Liver (tissue), 8 donors: ENCODE measurements at regions not wholly inside any gene's neighbourhood (a gene's known extent, or its start where the extent isn't known, plus 50 kb on each side); places are given as distances from the start of the nearest gene placed in this dataset.

Experiments
- DNase-seq: peaks from one replicate; pipeline ENCODE4 v3.0.0-alpha.2; 2017; ENCODE audit warnings: low spot score
- H3K27ac ChIP-seq, 2 donors: one replicate each; pipeline ENCODE4 v1.7.0; 2013; ENCODE audit warnings: inconsistent platforms in 2 of 2, low read length in 2 of 2, control low read depth in 1 of 2, low read depth in 1 of 2, mild to moderate bottlenecking in 1 of 2
- H3K27me3 ChIP-seq, 4 donors: one replicate each; pipeline versions ENCODE4 v1.6.1 to v1.7.0; 2013; ENCODE audit warnings: low read length in 3 of 4, inconsistent platforms in 1 of 4, mild to moderate bottlenecking in 1 of 4, moderate library complexity in 1 of 4; ENCODE audit not compliant: control insufficient read depth in 4 of 4, insufficient read depth in 4 of 4
- H3K36me3 ChIP-seq, 4 donors: one replicate each; pipeline versions ENCODE4 v1.6.1 to v1.7.0; 2013; ENCODE audit warnings: low read length in 3 of 4, mild to moderate bottlenecking in 3 of 4, low read depth in 1 of 4, moderate library complexity in 1 of 4; ENCODE audit not compliant: control insufficient read depth in 4 of 4, insufficient read depth in 3 of 4
- H3K4me1 ChIP-seq, 4 donors: one replicate each; pipeline versions ENCODE4 v1.6.1 to v1.7.0; 2013; ENCODE audit warnings: low read length in 3 of 4, mild to moderate bottlenecking in 3 of 4, moderate library complexity in 1 of 4; ENCODE audit not compliant: control insufficient read depth in 4 of 4, insufficient read depth in 4 of 4
- H3K4me3 ChIP-seq, 3 donors: one replicate each; pipeline versions ENCODE4 v1.6.1 to v1.7.0; 2013; ENCODE audit warnings: low read length in 3 of 3, control low read depth in 1 of 3, low read depth in 1 of 3, mild to moderate bottlenecking in 1 of 3
- H3K9ac ChIP-seq, 2 donors: one replicate each; pipeline ENCODE4 v1.7.0; 2013; ENCODE audit warnings: low read length in 2 of 2, mild to moderate bottlenecking in 2 of 2, moderate library complexity in 2 of 2, control low read depth in 1 of 2, low read depth in 1 of 2
- H3K9me3 ChIP-seq, 4 donors: one replicate each; pipeline versions ENCODE4 v1.6.1 to v1.7.0; 2013; ENCODE audit warnings: low read length in 3 of 4; ENCODE audit not compliant: control insufficient read depth in 4 of 4
- EGR1 ChIP-seq, 2 donors: IDR thresholded peaks; 2 replicates each; pipeline ENCODE4 v1.6.1; 2016 to 2018; ENCODE audit warnings: antibody characterized with exemption in 2 of 2, low read depth in 2 of 2
- FOXA1 ChIP-seq: IDR thresholded peaks from 2 replicates; pipeline ENCODE4 v1.6.1; 2016; ENCODE audit warnings: antibody characterized with exemption
- FOXA2 ChIP-seq: IDR thresholded peaks from 2 replicates; pipeline ENCODE4 v1.6.1; 2016; ENCODE audit warnings: antibody characterized with exemption
- GABPA ChIP-seq, 2 donors: IDR thresholded peaks in 1 of 2; conservative IDR thresholded peaks in 1 of 2; 2 replicates each; pipeline ENCODE4 v1.6.1; 2016; ENCODE audit warnings: antibody characterized with exemption in 2 of 2, mild to moderate bottlenecking in 1 of 2, moderate library complexity in 1 of 2
- HNF4A ChIP-seq, 2 donors: conservative IDR thresholded peaks; 2 replicates each; pipeline ENCODE4 v1.6.1; 2016; ENCODE audit warnings: antibody characterized with exemption in 2 of 2, mild to moderate bottlenecking in 2 of 2
- HNF4G ChIP-seq: IDR thresholded peaks from 2 replicates; pipeline ENCODE4 v1.6.1; 2016; ENCODE audit warnings: antibody characterized with exemption
- JUND ChIP-seq, 2 donors: IDR thresholded peaks; 2 replicates each; pipeline ENCODE4 v1.6.1; 2016; ENCODE audit warnings: antibody characterized with exemption in 2 of 2
- NR2F2 ChIP-seq: IDR thresholded peaks from 2 replicates; pipeline ENCODE4 v1.6.1; 2016; ENCODE audit warnings: antibody characterized with exemption
- RAD21 ChIP-seq, 2 donors: IDR thresholded peaks; 2 replicates each; pipeline ENCODE4 v1.6.1; 2016; ENCODE audit warnings: antibody characterized with exemption in 2 of 2, mild to moderate bottlenecking in 2 of 2
- REST ChIP-seq: IDR thresholded peaks from 2 replicates; pipeline ENCODE4 v1.6.1; 2016; ENCODE audit warnings: antibody characterized with exemption, mild to moderate bottlenecking
- RXRA ChIP-seq, 2 donors: IDR thresholded peaks; 2 replicates each; pipeline ENCODE4 v1.6.1; 2017 to 2018; ENCODE audit warnings: antibody characterized with exemption in 2 of 2, mild to moderate bottlenecking in 1 of 2
- SP1 ChIP-seq: IDR thresholded peaks from 2 replicates; pipeline ENCODE4 v1.6.1; 2018; ENCODE audit warnings: antibody characterized with exemption, mild to moderate bottlenecking
- TAF1 ChIP-seq: conservative IDR thresholded peaks from 2 replicates; pipeline ENCODE4 v1.6.1; 2016; ENCODE audit warnings: antibody characterized with exemption, mild to moderate bottlenecking
- YY1 ChIP-seq: IDR thresholded peaks from 2 replicates; pipeline ENCODE4 v1.6.1; 2016; ENCODE audit warnings: antibody characterized with exemption, mild to moderate bottlenecking
- WGBS: extraction: QIAGEN DNeasy Blood & Tissue Kit; methylation state at CpG from one replicate; pipeline ENCODE4 v1.1.7; 2013; 5-methylcytosine and 5-hydroxymethylcytosine counted together
- TF ChIP-seq, protein P1 (sequence below): IDR thresholded peaks from 2 replicates; pipeline ENCODE4 v1.6.1; 2016; ENCODE audit warnings: antibody characterized with exemption
- TF ChIP-seq, protein P2 (sequence below): IDR thresholded peaks from 2 replicates; pipeline ENCODE4 v1.6.1; 2016; ENCODE audit warnings: antibody characterized with exemption
- TF ChIP-seq, protein P3 (sequence below): IDR thresholded peaks from 2 replicates; pipeline ENCODE4 v1.6.1; 2016; ENCODE audit warnings: antibody characterized with exemption
- TF ChIP-seq, protein P4 (sequence below): fragments of 150-350 bp; IDR thresholded peaks from 2 replicates; pipeline ENCODE4 v1.5.1; 2017; ENCODE audit warnings: improper control_type of control experiment, low read depth, low read length; ENCODE audit not compliant: missing input control
- donor health status: healthy.
- donor health status: healthy.
- donor health status: healthy.
- donor health status: healthy.
- donor health status: healthy.

- no peak overlapping the region for H3K27ac ChIP-seq
- no peaks in the 10 kb centered on the region for H3K27me3 ChIP-seq
- H3K9me3 ChIP-seq, result no peaks in the 10 kb centered on the region
- TF ChIP-seq, protein P1, sequence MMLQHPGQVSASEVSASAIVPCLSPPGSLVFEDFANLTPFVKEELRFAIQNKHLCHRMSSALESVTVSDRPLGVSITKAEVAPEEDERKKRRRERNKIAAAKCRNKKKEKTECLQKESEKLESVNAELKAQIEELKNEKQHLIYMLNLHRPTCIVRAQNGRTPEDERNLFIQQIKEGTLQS, result no peak
- TF ChIP-seq, protein P2, sequence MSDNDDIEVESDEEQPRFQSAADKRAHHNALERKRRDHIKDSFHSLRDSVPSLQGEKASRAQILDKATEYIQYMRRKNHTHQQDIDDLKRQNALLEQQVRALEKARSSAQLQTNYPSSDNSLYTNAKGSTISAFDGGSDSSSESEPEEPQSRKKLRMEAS, result no peak
- no peak for TF ChIP-seq FOXA2
- no peak for TF ChIP-seq NR2F2
- TF ChIP-seq YY1, result no peak
- TF ChIP-seq SP1, result no peak
- no peak for TF ChIP-seq REST
- TF ChIP-seq TAF1, result no peak
- TF ChIP-seq, protein P3, sequence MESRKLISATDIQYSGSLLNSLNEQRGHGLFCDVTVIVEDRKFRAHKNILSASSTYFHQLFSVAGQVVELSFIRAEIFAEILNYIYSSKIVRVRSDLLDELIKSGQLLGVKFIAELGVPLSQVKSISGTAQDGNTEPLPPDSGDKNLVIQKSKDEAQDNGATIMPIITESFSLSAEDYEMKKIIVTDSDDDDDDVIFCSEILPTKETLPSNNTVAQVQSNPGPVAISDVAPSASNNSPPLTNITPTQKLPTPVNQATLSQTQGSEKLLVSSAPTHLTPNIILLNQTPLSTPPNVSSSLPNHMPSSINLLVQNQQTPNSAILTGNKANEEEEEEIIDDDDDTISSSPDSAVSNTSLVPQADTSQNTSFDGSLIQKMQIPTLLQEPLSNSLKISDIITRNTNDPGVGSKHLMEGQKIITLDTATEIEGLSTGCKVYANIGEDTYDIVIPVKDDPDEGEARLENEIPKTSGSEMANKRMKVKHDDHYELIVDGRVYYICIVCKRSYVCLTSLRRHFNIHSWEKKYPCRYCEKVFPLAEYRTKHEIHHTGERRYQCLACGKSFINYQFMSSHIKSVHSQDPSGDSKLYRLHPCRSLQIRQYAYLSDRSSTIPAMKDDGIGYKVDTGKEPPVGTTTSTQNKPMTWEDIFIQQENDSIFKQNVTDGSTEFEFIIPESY, result no peak
- TF ChIP-seq EGR1 (IDR thresholded peaks at IDR 0.05; ENCODE audit: low read depth in 2 of 2), result no peak
- no peak for TF ChIP-seq RXRA (IDR thresholded peaks at IDR 0.05)
- TF ChIP-seq HNF4A (conservative IDR thresholded peaks at IDR 0.05), result no peak
- no peak for TF ChIP-seq JUND (IDR thresholded peaks at IDR 0.05)
- no peak for TF ChIP-seq GABPA (IDR thresholded peaks at IDR 0.05 in 1 of 2, conservative IDR thresholded peaks at IDR 0.05 in 1 of 2)
- no peak for TF ChIP-seq RAD21 (IDR thresholded peaks at IDR 0.05)
- TF ChIP-seq FOXA1, result no peak
- no peak for TF ChIP-seq HNF4G
- TF ChIP-seq, protein P4, sequence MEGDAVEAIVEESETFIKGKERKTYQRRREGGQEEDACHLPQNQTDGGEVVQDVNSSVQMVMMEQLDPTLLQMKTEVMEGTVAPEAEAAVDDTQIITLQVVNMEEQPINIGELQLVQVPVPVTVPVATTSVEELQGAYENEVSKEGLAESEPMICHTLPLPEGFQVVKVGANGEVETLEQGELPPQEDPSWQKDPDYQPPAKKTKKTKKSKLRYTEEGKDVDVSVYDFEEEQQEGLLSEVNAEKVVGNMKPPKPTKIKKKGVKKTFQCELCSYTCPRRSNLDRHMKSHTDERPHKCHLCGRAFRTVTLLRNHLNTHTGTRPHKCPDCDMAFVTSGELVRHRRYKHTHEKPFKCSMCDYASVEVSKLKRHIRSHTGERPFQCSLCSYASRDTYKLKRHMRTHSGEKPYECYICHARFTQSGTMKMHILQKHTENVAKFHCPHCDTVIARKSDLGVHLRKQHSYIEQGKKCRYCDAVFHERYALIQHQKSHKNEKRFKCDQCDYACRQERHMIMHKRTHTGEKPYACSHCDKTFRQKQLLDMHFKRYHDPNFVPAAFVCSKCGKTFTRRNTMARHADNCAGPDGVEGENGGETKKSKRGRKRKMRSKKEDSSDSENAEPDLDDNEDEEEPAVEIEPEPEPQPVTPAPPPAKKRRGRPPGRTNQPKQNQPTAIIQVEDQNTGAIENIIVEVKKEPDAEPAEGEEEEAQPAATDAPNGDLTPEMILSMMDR, result no peak
- WGBS, result 84% methylated on average over 3 of the region's 3 CpGs
- H3K4me1 ChIP-seq, result peaks cover 0 to 14% (median 11%) of the 10 kb centered on the region in 4 donors
- DNase-seq, result no peak
- H3K9ac ChIP-seq, result no peak overlapping the region
- H3K36me3 ChIP-seq, result no peaks in the 10 kb centered on the region
- no peak overlapping the region for H3K4me3 ChIP-seq
Measured at GRCh38 chr10:78553792-78554191, 515.0 kb upstream of the ZMIZ1 start.
